HG02798 (cell line): ENCODE measurements at regions not wholly inside any gene's neighbourhood (a gene's known extent, or its start where the extent isn't known, plus 50 kb on each side); places are given as distances from the start of the nearest gene placed in this dataset.
"Not testable (repeated sequence)": the region's sequence is repeated elsewhere in the genome, so short reads cannot be mapped to it uniquely, and the experiment has no call there.

Experiments
- ATAC-seq: cut with Tn5 transposase; IDR thresholded peaks from one replicate; pipeline ENCODE4 v1.9.1; 2021; ENCODE audit warnings: mild to moderate bottlenecking; ENCODE audit not compliant: unreplicated experiment, poor library complexity

GRCh38 chr9:33734941-33735835 is 60.2 kb upstream of the PRSS3 start:
- ATAC-seq, result not testable (repeated sequence)

DNA sequence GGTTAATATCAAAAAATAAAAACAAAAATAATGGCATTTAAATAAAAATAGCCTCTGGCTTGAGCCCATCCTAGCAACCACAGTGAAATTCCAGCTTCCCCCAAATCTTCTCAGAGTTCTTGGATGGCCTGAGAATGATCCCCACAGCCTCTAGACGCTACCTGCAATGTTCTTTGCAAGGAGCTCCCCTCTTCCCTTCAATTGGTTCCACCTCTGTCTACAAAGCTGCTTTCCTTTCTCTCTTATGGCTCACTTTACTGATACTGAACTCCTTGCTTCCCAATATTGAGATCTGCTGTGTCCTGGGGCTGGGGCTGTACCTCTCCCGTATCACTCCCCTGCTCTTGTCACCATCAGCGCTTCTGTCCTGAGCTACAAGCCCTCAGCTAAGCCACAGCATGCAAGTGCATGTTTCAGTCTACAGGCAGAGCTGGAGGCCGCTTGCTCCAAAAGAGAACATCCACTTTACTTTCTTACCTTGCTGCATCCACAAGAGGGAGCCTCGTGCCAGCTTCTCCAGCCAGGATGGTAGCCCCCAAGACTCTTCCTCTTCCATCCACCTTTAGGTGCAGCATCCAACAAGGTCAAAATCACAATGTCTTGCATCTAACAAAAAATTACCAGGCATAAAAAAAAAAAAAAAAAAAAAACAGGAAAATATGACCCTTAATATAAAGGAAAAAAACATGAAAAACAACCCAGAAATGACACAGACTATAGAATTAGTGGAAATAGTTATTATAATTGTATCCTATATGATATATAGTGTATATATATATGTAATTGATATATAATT is 57.4 kb upstream of the PRSS3 start:
- ATAC-seq, result no peak

- ATAC-seq, result no peak
Observed at GRCh38 chr9:33739398-33739797, 56.0 kb upstream of the PRSS3 start.

DNA sequence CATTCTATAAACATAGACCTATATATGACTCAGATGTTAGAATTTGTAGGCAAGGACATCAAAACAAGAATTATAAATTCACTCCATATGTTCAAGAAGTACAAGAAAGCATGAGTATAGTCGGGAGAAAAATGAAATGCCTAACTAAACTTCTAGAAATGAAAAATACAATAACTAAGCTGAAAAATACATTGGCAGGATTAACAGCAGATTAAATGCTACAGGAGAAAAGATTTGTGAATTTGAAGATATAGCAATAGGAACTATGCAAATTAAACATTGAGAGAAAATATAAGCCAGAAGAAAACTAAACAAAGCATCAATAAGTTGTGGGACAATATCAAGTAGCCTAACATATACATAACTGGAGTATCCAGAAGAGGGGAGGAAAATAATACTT is 55.3 kb upstream of the PRSS3 start:
- no peak for ATAC-seq

GRCh38 chr9:33740958-33741357 is 54.4 kb upstream of the PRSS3 start:
- ATAC-seq, result not testable (repeated sequence)

- no peak for ATAC-seq
Observed at GRCh38 chr9:33742051-33742450, 53.3 kb upstream of the PRSS3 start.

- no peak for ATAC-seq
Observed at GRCh38 chr9:33742519-33742918, 52.8 kb upstream of the PRSS3 start.
